OCI-LY7 (cell line): ENCODE measurements at regions not wholly inside any gene's neighbourhood (a gene's known extent, or its start where the extent isn't known, plus 50 kb on each side); places are given as distances from the start of the nearest gene placed in this dataset.
"Not testable (repeated sequence)": the region's sequence is repeated elsewhere in the genome, so short reads cannot be mapped to it uniquely, and the experiment has no call there.

ENCODE experiments used
- BruUV-seq: library from RNA; stranded (reverse); fragments of 400-500 nt; replicated peaks from 2 replicates; lab custom pipeline; 2021; lab: Mats Ljungman, UMichigan
- CTCF ChIA-PET: fragments of 300-600 bp; sonication (Branson Sonifier 250); formaldehyde crosslinking; loops from one replicate; lab custom pipeline; 2022; ENCODE audit warnings: antibody characterized with exemption; ENCODE audit not compliant: unreplicated experiment; lab: Charles Lee
- POLR2A ChIA-PET: fragments of 300-600 bp; sonication (Branson Sonifier 250); formaldehyde crosslinking; loops from one replicate; lab custom pipeline; 2022; ENCODE audit warnings: antibody characterized with exemption; lab: Charles Lee
- DNase-seq: peaks from one replicate; pipeline ENCODE4 v3.0.0-alpha.2; 2015; ENCODE audit warnings: low spot score
- H2AFZ ChIP-seq: fragments of 200-600 bp; sonication (generic), shearing (Covaris generic); 2 replicates; pipeline ENCODE4 v1.6.1; 2014; ENCODE audit warnings: mild to moderate bottlenecking, antibody characterized with exemption, low read length, moderate library complexity
- H3K27ac ChIP-seq: fragments of 200-600 bp; sonication (generic); 2 replicates; pipeline ENCODE4 v1.5.1; 2014; ENCODE audit warnings: mixed run types, low read depth, mild to moderate bottlenecking, moderate library complexity, low read length, inconsistent platforms; ENCODE audit not compliant: poor library complexity, severe bottlenecking
- H3K36me3 ChIP-seq: fragments of 200-600 bp; sonication (generic); 2 replicates; pipeline ENCODE4 v1.6.1; 2014; ENCODE audit warnings: mild to moderate bottlenecking, antibody characterized with exemption, low read length, moderate library complexity, mixed read lengths; ENCODE audit not compliant: insufficient read depth
- H3K4me1 ChIP-seq: fragments of 200-600 bp; sonication (generic); 2 replicates; pipeline ENCODE4 v1.5.1; 2014; ENCODE audit warnings: mild to moderate bottlenecking, low read length; ENCODE audit not compliant: insufficient read depth, poor library complexity, severe bottlenecking
- H3K4me2 ChIP-seq: fragments of 200-600 bp; sonication (generic); 2 replicates; pipeline ENCODE4 v1.6.1; 2014; ENCODE audit warnings: mild to moderate bottlenecking, low read length
- H3K4me3 ChIP-seq: fragments of 200-600 bp; sonication (generic); 2 replicates; pipeline ENCODE4 v1.5.1; 2014; ENCODE audit warnings: mild to moderate bottlenecking, low read depth, low read length; ENCODE audit not compliant: poor library complexity, severe bottlenecking
- H3K79me2 ChIP-seq: fragments of 200-600 bp; sonication (generic); 2 replicates; pipeline ENCODE4 v1.6.1; 2016; ENCODE audit warnings: low read depth, mild to moderate bottlenecking, low read length, moderate library complexity, mixed read lengths; ENCODE audit not compliant: insufficient read depth
- H3K9me2 ChIP-seq: fragments of 200-600 bp; sonication (generic); 2 replicates; pipeline ENCODE4 v1.6.1; 2016; ENCODE audit warnings: mild to moderate bottlenecking, low read length, mixed read lengths; ENCODE audit not compliant: insufficient read depth
- H3K9me3 ChIP-seq: fragments of 200-600 bp; sonication (generic); 2 replicates; pipeline ENCODE4 v1.6.1; 2014; ENCODE audit warnings: mild to moderate bottlenecking, mixed run types, low read length, mixed read lengths
- H4K20me1 ChIP-seq: fragments of 200-600 bp; sonication (generic); 2 replicates; pipeline ENCODE4 v1.6.1; 2014; ENCODE audit warnings: mild to moderate bottlenecking, antibody characterized with exemption, low read length, moderate library complexity, mixed read lengths; ENCODE audit not compliant: insufficient read depth
- CTCF ChIP-seq: fragments of 200-600 bp; sonication (generic); conservative IDR thresholded peaks from 2 replicates; pipeline ENCODE4 v1.5.1; 2014; ENCODE audit warnings: mild to moderate bottlenecking, antibody characterized with exemption, low read length, moderate library complexity, mixed read lengths
- EZH2phosphoT487 ChIP-seq: fragments of 200-600 bp; sonication (generic); IDR thresholded peaks from 2 replicates; pipeline ENCODE4 v1.6.1; 2018; ENCODE audit warnings: low read depth, borderline replicate concordance, mild to moderate bottlenecking, mixed run types, antibody characterized with exemption, low read length, moderate library complexity, mixed read lengths
- intact Hi-C: fragments of 100-400 bp; cut with micrococcal nuclease; formaldehyde crosslinking; loops from one replicate; pipeline ENCODE4 v1.10.0; 2022; ENCODE audit not compliant: unreplicated experiment

GRCh38 chr3:145251311-145251710 lies 909.7 kb downstream of the PLOD2 start:
- Histone ChIP-seq H3K9me3 (peaks cover 5% of the 10 kb centered on the region; the same call in 1 of the 2 replicates), H3K4me1 (no peaks in the 10 kb centered on the region), H3K79me2 (no peaks in the 10 kb centered on the region), H3K9me2 (no peaks in the 10 kb centered on the region), H2AFZ (no peak overlapping the region), H3K4me2 (no peak overlapping the region), H3K4me3 (no peak overlapping the region), H4K20me1 (no peaks in the 10 kb centered on the region), H3K36me3 (no peaks in the 10 kb centered on the region), H3K27ac (no peak overlapping the region)
- ChIA-PET POLR2A (interaction anchor here (1.5 kb wide), 1 partner anchor 8 kb away, joined by 6 read pairs; no protein-coding TSS in a partner anchor), CTCF (no interaction called here)
- BruUV-seq = no TSS peak
- intact Hi-C loops = no loop called here
- TF ChIP-seq CTCF (no peak), EZH2phosphoT487 (no peak)
- no peak for DNase-seq

- H2AFZ ChIP-seq, H4K20me1 ChIP-seq, H3K4me3 ChIP-seq, CTCF ChIA-PET, intact Hi-C loops, H3K9me2 ChIP-seq, BruUV-seq, H3K4me2 ChIP-seq, H3K79me2 ChIP-seq, H3K27ac ChIP-seq, H3K9me3 ChIP-seq, H3K36me3 ChIP-seq, DNase-seq, H3K4me1 ChIP-seq, POLR2A ChIA-PET: not testable (repeated sequence)
Measured at GRCh38 chr3:145257967-145258366, 903.0 kb downstream of the PLOD2 start.

GRCh38 chr3:145259166-145259880 lies 901.7 kb downstream of the PLOD2 start:
- H2AFZ ChIP-seq = no peak overlapping the region
- H3K4me2 ChIP-seq = no peak overlapping the region
- no peak for TF ChIP-seq EZH2phosphoT487
- TF ChIP-seq CTCF = no peak
- BruUV-seq = no TSS peak
- CTCF ChIA-PET = no interaction called here
- H3K36me3 ChIP-seq = no peaks in the 10 kb centered on the region
- no peak for DNase-seq
- no peaks in the 10 kb centered on the region for H3K9me2 ChIP-seq
- POLR2A ChIA-PET = interaction anchor here (0.6 to 1.4 kb wide), 2 partner anchors 8 to 211 kb away, joined by 3 to 6 read pairs; no protein-coding TSS in a partner anchor
- H3K4me3 ChIP-seq = no peak overlapping the region
- no peaks in the 10 kb centered on the region for H4K20me1 ChIP-seq
- intact Hi-C loops = no loop called here
- H3K9me3 ChIP-seq = no peaks in the 10 kb centered on the region
- no peak overlapping the region for H3K27ac ChIP-seq
- no peaks in the 10 kb centered on the region for H3K79me2 ChIP-seq
- no peaks in the 10 kb centered on the region for H3K4me1 ChIP-seq

GRCh38 chr3:145263458-145263857 lies 897.5 kb downstream of the PLOD2 start:
- H3K4me1 ChIP-seq, H3K4me3 ChIP-seq, H3K9me3 ChIP-seq, DNase-seq, H3K9me2 ChIP-seq, BruUV-seq, H3K79me2 ChIP-seq, H3K27ac ChIP-seq, H3K4me2 ChIP-seq, H3K36me3 ChIP-seq, CTCF ChIA-PET, H4K20me1 ChIP-seq, intact Hi-C loops, H2AFZ ChIP-seq: not testable (repeated sequence)
- POLR2A ChIA-PET = interaction anchor here (0.7 kb wide), 1 partner anchor 29 kb away, joined by 3 read pairs; no protein-coding TSS in a partner anchor
